DOHH2 (cell line): ENCODE measurements at regions not wholly inside any gene's neighbourhood (a gene's known extent, or its start where the extent isn't known, plus 50 kb on each side); places are given as distances from the start of the nearest gene placed in this dataset.
A peak's percentile ranks its signal among the peaks of the same experiment; 100 is the strongest.

Experiments
- H3F3A ChIP-seq: fragments of 200-600 bp; sonication (generic), shearing (Covaris generic); 2 replicates; pipeline ENCODE4 v1.6.0; 2016; ENCODE audit warnings: antibody characterized with exemption, mild to moderate bottlenecking; ENCODE audit not compliant: control insufficient read depth, insufficient read depth
- H3K27ac ChIP-seq: fragments of 200-600 bp; sonication (generic); 2 replicates; pipeline ENCODE4 v1.5.1; 2014; ENCODE audit warnings: low read depth, mild to moderate bottlenecking, low read length, moderate library complexity
- H3K27me3 ChIP-seq: fragments of 200-600 bp; sonication (generic); 2 replicates; pipeline ENCODE4 v1.6.1; 2014; ENCODE audit warnings: mild to moderate bottlenecking, low read length, mixed read lengths; ENCODE audit not compliant: control insufficient read depth
- H3K36me3 ChIP-seq: fragments of 200-600 bp; sonication (generic); 2 replicates; pipeline ENCODE4 v1.6.1; 2014; ENCODE audit warnings: mild to moderate bottlenecking, low read length, moderate library complexity, mixed read lengths; ENCODE audit not compliant: control insufficient read depth
- H3K4me1 ChIP-seq: fragments of 200-600 bp; sonication (generic); 2 replicates; pipeline ENCODE4 v1.6.1; 2014; ENCODE audit warnings: mild to moderate bottlenecking, low read length, mixed read lengths; ENCODE audit not compliant: control insufficient read depth
- H3K4me2 ChIP-seq: fragments of 200-600 bp; sonication (generic); 2 replicates; pipeline ENCODE4 v1.6.0; 2014; ENCODE audit warnings: mild to moderate bottlenecking, low read length, moderate library complexity
- H3K4me3 ChIP-seq: fragments of 200-600 bp; sonication (generic); 2 replicates; pipeline ENCODE4 v1.5.1; 2014; ENCODE audit warnings: mild to moderate bottlenecking, low read length, mixed read lengths
- H3K79me2 ChIP-seq: fragments of 200-600 bp; sonication (generic); 2 replicates; pipeline ENCODE4 v1.6.1; 2014; ENCODE audit warnings: mild to moderate bottlenecking, low read length, mixed read lengths; ENCODE audit not compliant: control insufficient read depth
- H3K9me2 ChIP-seq: fragments of 200-600 bp; sonication (generic); replicated peaks from 2 replicates; pipeline ENCODE4 v1.6.1; 2014; ENCODE audit warnings: mild to moderate bottlenecking, low read length, mixed read lengths; ENCODE audit not compliant: control insufficient read depth
- H3K9me3 ChIP-seq: fragments of 200-600 bp; sonication (generic); 2 replicates; pipeline ENCODE4 v1.6.1; 2014; ENCODE audit warnings: antibody characterized with exemption, low read length, mixed read lengths; ENCODE audit not compliant: control insufficient read depth, insufficient read depth
- H4K20me1 ChIP-seq: fragments of 200-600 bp; sonication (generic); 2 replicates; pipeline ENCODE4 v1.6.0; 2014; ENCODE audit warnings: low read depth, mild to moderate bottlenecking, antibody characterized with exemption, low read length, moderate library complexity; ENCODE audit not compliant: control insufficient read depth, insufficient read depth
- EZH2phosphoT487 ChIP-seq: fragments of 200-600 bp; sonication (generic); IDR thresholded peaks from 2 replicates; pipeline ENCODE4 v1.6.1; 2017; ENCODE audit warnings: borderline replicate concordance, mild to moderate bottlenecking, antibody characterized with exemption, low read length, moderate library complexity, mixed read lengths
- TF ChIP-seq, protein P1 (sequence below): fragments of 200-600 bp; sonication (generic); IDR thresholded peaks from one replicate; pipeline ENCODE4 v1.5.1; 2014; ENCODE audit warnings: antibody characterized with exemption, mild to moderate bottlenecking, low read depth, low read length; ENCODE audit not compliant: poor library complexity, severe bottlenecking

DNA sequence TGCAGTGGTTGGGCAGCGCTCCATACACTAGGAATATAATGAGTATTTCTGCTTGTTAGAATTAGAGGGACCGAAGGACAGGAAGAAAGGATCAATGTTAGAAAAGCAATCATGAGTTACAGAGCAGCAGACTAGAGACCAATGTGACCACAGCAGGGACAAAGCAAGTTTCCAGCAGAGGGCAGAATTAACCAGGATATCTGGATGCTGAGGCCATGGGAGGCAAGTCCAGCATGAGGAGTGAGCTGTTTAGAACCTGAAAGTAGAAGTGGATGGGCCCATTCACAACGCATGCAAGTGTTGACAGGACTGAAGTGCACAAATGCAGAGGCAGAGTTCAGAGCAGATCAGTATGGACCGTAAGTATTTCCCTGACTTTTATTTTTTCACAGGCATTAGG lies 910.4 kb upstream of the GYPC start:
- Histone ChIP-seq H3K9me2 (no peaks in the 10 kb centered on the region), H3K4me2 (no peak overlapping the region), H3K79me2 (no peaks in the 10 kb centered on the region), H3K27me3 (no peaks in the 10 kb centered on the region), H3F3A (no peaks in the 10 kb centered on the region), H3K36me3 (no peaks in the 10 kb centered on the region), H3K27ac (no peak overlapping the region), H3K9me3 (no peaks in the 10 kb centered on the region), H3K4me1 (no peaks in the 10 kb centered on the region), H3K4me3 (no peak overlapping the region), H4K20me1 (no peaks in the 10 kb centered on the region)
- TF ChIP-seq, protein P1, sequence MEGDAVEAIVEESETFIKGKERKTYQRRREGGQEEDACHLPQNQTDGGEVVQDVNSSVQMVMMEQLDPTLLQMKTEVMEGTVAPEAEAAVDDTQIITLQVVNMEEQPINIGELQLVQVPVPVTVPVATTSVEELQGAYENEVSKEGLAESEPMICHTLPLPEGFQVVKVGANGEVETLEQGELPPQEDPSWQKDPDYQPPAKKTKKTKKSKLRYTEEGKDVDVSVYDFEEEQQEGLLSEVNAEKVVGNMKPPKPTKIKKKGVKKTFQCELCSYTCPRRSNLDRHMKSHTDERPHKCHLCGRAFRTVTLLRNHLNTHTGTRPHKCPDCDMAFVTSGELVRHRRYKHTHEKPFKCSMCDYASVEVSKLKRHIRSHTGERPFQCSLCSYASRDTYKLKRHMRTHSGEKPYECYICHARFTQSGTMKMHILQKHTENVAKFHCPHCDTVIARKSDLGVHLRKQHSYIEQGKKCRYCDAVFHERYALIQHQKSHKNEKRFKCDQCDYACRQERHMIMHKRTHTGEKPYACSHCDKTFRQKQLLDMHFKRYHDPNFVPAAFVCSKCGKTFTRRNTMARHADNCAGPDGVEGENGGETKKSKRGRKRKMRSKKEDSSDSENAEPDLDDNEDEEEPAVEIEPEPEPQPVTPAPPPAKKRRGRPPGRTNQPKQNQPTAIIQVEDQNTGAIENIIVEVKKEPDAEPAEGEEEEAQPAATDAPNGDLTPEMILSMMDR: peak; percentile 50
- no peak for TF ChIP-seq EZH2phosphoT487

- no peaks in the 10 kb centered on the region for H3K79me2 ChIP-seq
- TF ChIP-seq, protein P1: no peak
- TF ChIP-seq EZH2phosphoT487: no peak
- H3F3A ChIP-seq: no peaks in the 10 kb centered on the region
- no peaks in the 10 kb centered on the region for H3K4me1 ChIP-seq
- no peak overlapping the region for H3K4me3 ChIP-seq
- H3K36me3 ChIP-seq: no peaks in the 10 kb centered on the region
- no peaks in the 10 kb centered on the region for H3K9me2 ChIP-seq
- no peak overlapping the region for H3K27ac ChIP-seq
- no peaks in the 10 kb centered on the region for H4K20me1 ChIP-seq
- H3K4me2 ChIP-seq: no peak overlapping the region
- no peaks in the 10 kb centered on the region for H3K27me3 ChIP-seq
- H3K9me3 ChIP-seq: no peaks in the 10 kb centered on the region
These were observed 909.4 kb upstream of the GYPC start for GRCh38 chr2:125746321-125747164.

DNA sequence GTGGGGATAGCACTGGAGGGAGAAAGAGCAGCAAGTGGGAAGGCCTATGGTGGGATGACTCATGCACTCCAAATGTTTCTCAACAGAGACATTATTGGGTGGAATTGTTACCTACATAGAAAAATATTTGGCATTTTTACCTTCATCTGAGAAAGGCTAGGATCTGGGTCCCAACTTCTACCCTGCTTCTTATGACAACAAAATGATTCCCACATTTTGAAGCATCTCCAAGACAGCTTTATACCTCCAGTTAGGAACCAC lies 908.9 kb upstream of the GYPC start:
- TF ChIP-seq, protein P1: no peak
- TF ChIP-seq EZH2phosphoT487: no peak
- H3K79me2 ChIP-seq: no peaks in the 10 kb centered on the region
- H3K4me1 ChIP-seq: no peaks in the 10 kb centered on the region
- H3K4me3 ChIP-seq: no peak overlapping the region
- H3K27me3 ChIP-seq: no peaks in the 10 kb centered on the region
- H3K9me3 ChIP-seq: no peaks in the 10 kb centered on the region
- H3F3A ChIP-seq: no peaks in the 10 kb centered on the region
- no peak overlapping the region for H3K27ac ChIP-seq
- H3K36me3 ChIP-seq: no peaks in the 10 kb centered on the region
- H3K9me2 ChIP-seq: no peaks in the 10 kb centered on the region
- no peaks in the 10 kb centered on the region for H4K20me1 ChIP-seq
- H3K4me2 ChIP-seq: no peak overlapping the region
